MCF 10A (cell line): ENCODE measurements at regions not wholly inside any gene's neighbourhood (a gene's known extent, or its start where the extent isn't known, plus 50 kb on each side); places are given as distances from the start of the nearest gene placed in this dataset.

Experiments
- BruUV-seq: library from RNA; stranded (reverse); fragments of 400-500 nt; replicated peaks from 2 replicates; lab custom pipeline; 2021; lab: Mats Ljungman, UMichigan
- CTCF ChIA-PET: fragments of 300-600 bp; sonication (Branson Sonifier 250); formaldehyde crosslinking; extraction: SDS; loops from one replicate; lab custom pipeline; 2021; ENCODE audit warnings: antibody characterized with exemption, inconsistent platforms; lab: Yijun Ruan, JAX
- POLR2A ChIA-PET: fragments of 300-600, 350-650 bp; sonication (Branson Sonifier 250); formaldehyde crosslinking; extraction: SDS; loops from one replicate; lab custom pipeline; 2020; ENCODE audit warnings: antibody characterized with exemption, inconsistent platforms; lab: Yijun Ruan, JAX
- DNase-seq: peaks from one replicate; pipeline ENCODE4 v3.0.0-alpha.2; 2018; ENCODE audit not compliant: unreplicated experiment
- H3K27ac Mint-ChIP-seq: one replicate; pipeline ENCODE4 v1.8.0; 2022; ENCODE audit warnings: mild to moderate bottlenecking, low read depth, mixed read lengths; ENCODE audit not compliant: unreplicated experiment
- H3K27me3 Mint-ChIP-seq: one replicate; pipeline ENCODE4 v1.8.0; 2022; ENCODE audit warnings: mixed read lengths; ENCODE audit not compliant: insufficient read depth, unreplicated experiment
- H3K36me3 Mint-ChIP-seq: one replicate; pipeline ENCODE4 v1.8.0; 2022; ENCODE audit warnings: mild to moderate bottlenecking, moderate library complexity, mixed read lengths; ENCODE audit not compliant: insufficient read depth, unreplicated experiment
- H3K4me1 Mint-ChIP-seq: one replicate; pipeline ENCODE4 v1.8.0; 2022; ENCODE audit warnings: mixed read lengths; ENCODE audit not compliant: insufficient read depth, unreplicated experiment
- H3K4me3 Mint-ChIP-seq: one replicate; pipeline ENCODE4 v1.8.0; 2022; ENCODE audit warnings: mild to moderate bottlenecking, moderate library complexity, mixed read lengths; ENCODE audit not compliant: unreplicated experiment
- H3K9me3 Mint-ChIP-seq: one replicate; pipeline ENCODE4 v1.8.0; 2022; ENCODE audit warnings: mixed read lengths; ENCODE audit not compliant: unreplicated experiment
- CTCF ChIP-seq: fragments of 200-600 bp; IDR thresholded peaks from one replicate; pipeline ENCODE4 v1.8.0; 2022; ENCODE audit warnings: antibody characterized with exemption, mild to moderate bottlenecking; ENCODE audit not compliant: unreplicated experiment
- intact Hi-C: fragments of 100-400 bp; cut with micrococcal nuclease; formaldehyde crosslinking; loops from 2 replicates; pipeline ENCODE4 v1.14.1; 2022

GRCh38 chr3:165457096-165457495 lies 260.9 kb upstream of the SLITRK3 start:
- Mint-ChIP-seq H3K36me3 (no peaks in the 10 kb centered on the region), H3K4me1 (no peaks in the 10 kb centered on the region), H3K9me3 (no peaks in the 10 kb centered on the region), H3K4me3 (no peak overlapping the region), H3K27ac (no peak overlapping the region), H3K27me3 (no peaks in the 10 kb centered on the region)
- CTCF ChIA-PET, result interaction anchor here (0.5 kb wide), 1 partner anchor 1639 kb away, joined by 3 read pairs; no protein-coding TSS in a partner anchor
- no peak for TF ChIP-seq CTCF
- POLR2A ChIA-PET, result no interaction called here
- BruUV-seq, result no TSS peak
- DNase-seq, result no peak
- intact Hi-C loops, result no loop called here

DNA sequence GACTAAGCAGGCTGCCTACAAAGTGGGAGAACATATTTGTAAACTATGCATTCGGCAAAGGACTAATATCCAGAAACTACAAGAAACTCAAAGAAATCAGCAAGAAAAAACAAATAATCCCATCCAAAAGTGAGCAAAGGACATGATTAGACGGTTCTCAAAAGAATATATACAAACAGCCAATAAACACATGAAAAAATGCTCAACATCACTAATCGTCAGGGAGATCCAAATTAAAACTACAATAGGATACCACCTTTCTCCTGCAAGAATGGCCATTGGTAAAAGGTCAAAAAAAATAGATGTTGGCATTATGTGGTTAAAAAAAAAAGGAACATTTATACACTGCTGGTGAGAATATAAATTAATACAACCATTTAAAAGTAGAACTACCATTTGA lies 259.6 kb upstream of the SLITRK3 start:
- ChIA-PET POLR2A (no interaction called here), CTCF (interaction anchor here (0.7 kb wide), 1 partner anchor 175 kb away, joined by 3 read pairs; no protein-coding TSS in a partner anchor)
- no peak for TF ChIP-seq CTCF
- DNase-seq, result no peak
- Mint-ChIP-seq H3K4me1 (no peaks in the 10 kb centered on the region), H3K27ac (no peak overlapping the region), H3K36me3 (no peaks in the 10 kb centered on the region), H3K9me3 (no peaks in the 10 kb centered on the region), H3K27me3 (no peaks in the 10 kb centered on the region), H3K4me3 (no peak overlapping the region)
- intact Hi-C loops, result no loop called here
- BruUV-seq, result no TSS peak

DNA sequence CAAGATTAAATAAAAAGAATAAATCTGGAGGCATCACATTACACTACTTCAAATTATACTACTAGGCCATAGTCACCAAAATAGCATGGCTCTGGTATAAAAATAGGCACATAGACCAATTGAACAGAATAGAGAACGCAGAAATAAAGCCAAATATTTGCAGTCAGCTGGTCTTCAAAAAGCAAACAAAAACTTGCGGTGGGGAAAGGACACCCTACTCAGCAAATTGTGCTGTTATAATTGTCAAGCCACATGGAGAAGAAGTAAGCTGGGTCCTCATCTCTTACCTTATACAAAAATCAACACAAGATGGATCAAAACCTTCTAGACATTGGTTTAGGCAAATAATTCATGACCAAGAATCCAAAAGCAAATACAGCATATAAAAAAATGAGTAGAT lies 259.2 kb upstream of the SLITRK3 start:
- Mint-ChIP-seq H3K27ac (no peak overlapping the region), H3K27me3 (no peaks in the 10 kb centered on the region), H3K36me3 (no peaks in the 10 kb centered on the region), H3K4me3 (no peak overlapping the region), H3K4me1 (no peaks in the 10 kb centered on the region), H3K9me3 (no peaks in the 10 kb centered on the region)
- ChIA-PET CTCF (no interaction called here), POLR2A (no interaction called here)
- no peak for DNase-seq
- no peak for TF ChIP-seq CTCF
- BruUV-seq, result no TSS peak
- intact Hi-C loops, result no loop called here

GRCh38 chr3:165451371-165452070 lies 255.3 kb upstream of the SLITRK3 start:
- CTCF ChIA-PET, result no interaction called here

More at GRCh38 chr3:165451371-165452070, 255.3 kb upstream of the SLITRK3 start:
- intact Hi-C loops, result no loop called here
- H3K27me3 Mint-ChIP-seq, result no peaks in the 10 kb centered on the region
- H3K36me3 Mint-ChIP-seq, result no peaks in the 10 kb centered on the region
- no peaks in the 10 kb centered on the region for H3K9me3 Mint-ChIP-seq
- no peak for TF ChIP-seq CTCF
- no peaks in the 10 kb centered on the region for H3K4me1 Mint-ChIP-seq
- POLR2A ChIA-PET, result no interaction called here
- BruUV-seq, result no TSS peak
- DNase-seq, result no peak
- no peak overlapping the region for H3K27ac Mint-ChIP-seq
- no peak overlapping the region for H3K4me3 Mint-ChIP-seq
